ENCODE measurements at regions not wholly inside any gene's neighbourhood (a gene's known extent, or its start where the extent isn't known, plus 50 kb on each side); places are given as distances from the start of the nearest gene placed in this dataset.

DNA sequence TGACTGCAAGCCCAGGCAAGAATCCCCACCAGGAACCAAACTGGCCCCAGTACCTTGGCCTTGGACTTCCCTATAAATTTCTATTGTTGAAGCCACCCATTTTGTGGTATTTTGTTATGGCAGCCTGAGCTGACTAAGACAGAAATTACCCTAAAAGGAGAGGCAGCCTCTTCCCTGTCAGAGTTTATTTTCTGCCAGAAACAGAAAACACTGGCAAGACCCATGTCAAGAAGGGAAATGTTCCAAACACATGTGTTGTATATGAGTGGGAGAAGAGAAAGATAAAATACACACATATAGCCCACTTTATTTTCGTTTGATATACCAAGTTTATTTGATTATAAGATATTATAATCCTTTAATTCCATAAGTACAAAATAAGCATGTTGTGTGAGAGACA, 225.1 kb upstream of the FSHR start:
- Histone ChIP-seq H3K4me2 (ENCODE audit: low read length) (no peak overlapping the region), H2AFZ (ENCODE audit: low read depth, low read length, poor library complexity, severe bottlenecking) (no peak overlapping the region), H3K4me3 (replicated peaks in 1 of 2; ENCODE audit: low read depth in 1 of 2, low read length in 2 of 2) (no peak overlapping the region), H3K9me2 (ENCODE audit: insufficient read depth) (no peaks in the 10 kb centered on the region), H3K27me3 (ENCODE audit: insufficient read depth, low read length) (no peaks in the 10 kb centered on the region), H3K4me1 (ENCODE audit: control insufficient read depth in 1 of 2, insufficient read depth in 2 of 2, low read length in 2 of 2) (no peaks in the 10 kb centered on the region), H3K9me3 (ENCODE audit: control insufficient read depth in 1 of 2, insufficient read depth in 1 of 2, low read depth in 1 of 2, low read length in 2 of 2) (peaks cover 0 to 28% of the 10 kb centered on the region in 2 experiments; a peak in 2 of 4 replicates), H3K9ac (ENCODE audit: low read length) (no peak overlapping the region), H3K79me2 (ENCODE audit: insufficient read depth, low read length) (no peaks in the 10 kb centered on the region), H4K20me1 (ENCODE audit: insufficient read depth) (no peaks in the 10 kb centered on the region; the same call in 1 of the 2 replicates), H3K27ac (ENCODE audit: low read depth, low read length) (no peak overlapping the region), H3K36me3 (ENCODE audit: control insufficient read depth in 1 of 2, insufficient read depth in 2 of 2, low read length in 2 of 2) (no peaks in the 10 kb centered on the region)
- ATAC-seq, result no peak
- ChIA-PET CTCF (no interaction called here), POLR2A (no interaction called here), RAD21 (ENCODE audit: low non-redundant PET in 1 of 2, low total read pairs in 2 of 2, uncharacterized antibody in 2 of 2, unreplicated experiment in 2 of 2) (no interaction called here)
- intact Hi-C loops (cut with micrococcal nuclease), result no loop called here
- no peak for DNase-seq (ENCODE audit: low read depth, low spot score)
- no TSS peak for BruUV-seq (replicated peaks)
- TF ChIP-seq YY1 (IDR thresholded peaks at IDR 0.05; ENCODE audit: extremely low read depth, insufficient replicate concordance, low read depth, low read length) (no peak), SRF (IDR thresholded peaks at IDR 0.05; ENCODE audit: low read depth) (no peak), POLR2AphosphoS5 (IDR thresholded peaks at IDR 0.05; ENCODE audit: low read depth, low read length) (no peak), JUND (IDR thresholded peaks at IDR 0.05) (no peak), EZH2 (IDR thresholded peaks at IDR 0.05) (no peak), ELF1 (IDR thresholded peaks at IDR 0.05; ENCODE audit: borderline replicate concordance, low read depth) (no peak), FOSL1 (IDR thresholded peaks at IDR 0.05; ENCODE audit: low read depth) (no peak), RAD21 (IDR thresholded peaks at IDR 0.05; ENCODE audit: low read depth) (no peak)
- TF ChIP-seq, protein P1, sequence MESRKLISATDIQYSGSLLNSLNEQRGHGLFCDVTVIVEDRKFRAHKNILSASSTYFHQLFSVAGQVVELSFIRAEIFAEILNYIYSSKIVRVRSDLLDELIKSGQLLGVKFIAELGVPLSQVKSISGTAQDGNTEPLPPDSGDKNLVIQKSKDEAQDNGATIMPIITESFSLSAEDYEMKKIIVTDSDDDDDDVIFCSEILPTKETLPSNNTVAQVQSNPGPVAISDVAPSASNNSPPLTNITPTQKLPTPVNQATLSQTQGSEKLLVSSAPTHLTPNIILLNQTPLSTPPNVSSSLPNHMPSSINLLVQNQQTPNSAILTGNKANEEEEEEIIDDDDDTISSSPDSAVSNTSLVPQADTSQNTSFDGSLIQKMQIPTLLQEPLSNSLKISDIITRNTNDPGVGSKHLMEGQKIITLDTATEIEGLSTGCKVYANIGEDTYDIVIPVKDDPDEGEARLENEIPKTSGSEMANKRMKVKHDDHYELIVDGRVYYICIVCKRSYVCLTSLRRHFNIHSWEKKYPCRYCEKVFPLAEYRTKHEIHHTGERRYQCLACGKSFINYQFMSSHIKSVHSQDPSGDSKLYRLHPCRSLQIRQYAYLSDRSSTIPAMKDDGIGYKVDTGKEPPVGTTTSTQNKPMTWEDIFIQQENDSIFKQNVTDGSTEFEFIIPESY (IDR thresholded peaks at IDR 0.05; ENCODE audit: extremely low read depth, insufficient replicate concordance, low read length), result no peak
